Transverse colon (tissue), 3 donors: ENCODE measurements at regions not wholly inside any gene's neighbourhood (a gene's known extent, or its start where the extent isn't known, plus 50 kb on each side); places are given as distances from the start of the nearest gene placed in this dataset.

Source experiments
- EP300 ChIP-seq: sonication (generic); formaldehyde crosslinking; IDR thresholded peaks from one replicate; pipeline ENCODE4 v1.6.1; 2017; ENCODE audit warnings: antibody characterized with exemption, low read depth
- POLR2A ChIP-seq: fragments of 450-650 bp; IDR thresholded peaks from one replicate; pipeline ENCODE4 v1.6.1; 2016; ENCODE audit warnings: antibody characterized with exemption, mild to moderate bottlenecking, moderate library complexity
- TF ChIP-seq, protein P1 (sequence below), 5 experiments: fragments of 200-600 bp in 3 of 5; fragments of 450-650 bp in 2 of 5; sonication (generic) in 3 of 5; IDR thresholded peaks; 1 replicate in 2 of 5; 2 replicates in 3 of 5; pipeline ENCODE4 v1.5.1; 2016 to 2017; ENCODE audit warnings: antibody characterized with exemption in 5 of 5, inconsistent platforms in 3 of 5, mild to moderate bottlenecking in 2 of 5, moderate library complexity in 1 of 5

DNA sequence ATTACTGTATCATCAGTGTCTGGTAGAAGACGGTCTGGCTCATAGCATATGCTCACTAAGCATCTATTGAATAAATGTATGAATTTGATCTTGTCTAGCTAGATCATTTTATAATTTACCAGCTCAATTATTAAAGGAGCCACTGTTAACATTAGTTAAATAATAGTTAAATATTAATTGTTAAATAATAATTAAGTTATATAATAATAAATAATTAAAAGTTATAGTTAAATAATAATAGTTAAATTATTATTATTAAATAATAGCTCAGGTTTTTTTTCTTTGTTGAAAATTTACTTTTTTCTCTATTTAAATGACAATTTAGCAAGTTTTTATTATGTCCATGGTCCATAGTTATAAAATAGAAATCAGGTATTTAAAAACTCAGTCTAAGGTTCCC, 274.4 kb downstream of the OXSM start:
- TF ChIP-seq, protein P1, sequence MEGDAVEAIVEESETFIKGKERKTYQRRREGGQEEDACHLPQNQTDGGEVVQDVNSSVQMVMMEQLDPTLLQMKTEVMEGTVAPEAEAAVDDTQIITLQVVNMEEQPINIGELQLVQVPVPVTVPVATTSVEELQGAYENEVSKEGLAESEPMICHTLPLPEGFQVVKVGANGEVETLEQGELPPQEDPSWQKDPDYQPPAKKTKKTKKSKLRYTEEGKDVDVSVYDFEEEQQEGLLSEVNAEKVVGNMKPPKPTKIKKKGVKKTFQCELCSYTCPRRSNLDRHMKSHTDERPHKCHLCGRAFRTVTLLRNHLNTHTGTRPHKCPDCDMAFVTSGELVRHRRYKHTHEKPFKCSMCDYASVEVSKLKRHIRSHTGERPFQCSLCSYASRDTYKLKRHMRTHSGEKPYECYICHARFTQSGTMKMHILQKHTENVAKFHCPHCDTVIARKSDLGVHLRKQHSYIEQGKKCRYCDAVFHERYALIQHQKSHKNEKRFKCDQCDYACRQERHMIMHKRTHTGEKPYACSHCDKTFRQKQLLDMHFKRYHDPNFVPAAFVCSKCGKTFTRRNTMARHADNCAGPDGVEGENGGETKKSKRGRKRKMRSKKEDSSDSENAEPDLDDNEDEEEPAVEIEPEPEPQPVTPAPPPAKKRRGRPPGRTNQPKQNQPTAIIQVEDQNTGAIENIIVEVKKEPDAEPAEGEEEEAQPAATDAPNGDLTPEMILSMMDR (IDR thresholded peaks at IDR 0.05), result no peak
- TF ChIP-seq EP300 (no peak), POLR2A (no peak)
